HG03097 (cell line): ENCODE measurements at regions not wholly inside any gene's neighbourhood (a gene's known extent, or its start where the extent isn't known, plus 50 kb on each side); places are given as distances from the start of the nearest gene placed in this dataset.

Experiments used
- ATAC-seq: cut with Tn5 transposase; IDR thresholded peaks from one replicate; pipeline ENCODE4 v1.9.1; 2021; ENCODE audit not compliant: unreplicated experiment, low FRiP score

GRCh38 chr20:9923648-9924047 lies 84.8 kb upstream of the PAK5 start:
- no peak for ATAC-seq

- no peak for ATAC-seq
These were observed 82.0 kb upstream of the PAK5 start for GRCh38 chr20:9920866-9921265.

- peak; percentile 84 for ATAC-seq
These were observed 80.6 kb upstream of the PAK5 start for GRCh38 chr20:9919271-9920014.

GRCh38 chr20:9918348-9918747 lies 79.5 kb upstream of the PAK5 start:
- ATAC-seq, result no peak

GRCh38 chr20:9916761-9917160 lies 77.9 kb upstream of the PAK5 start:
- no peak for ATAC-seq

- no peak for ATAC-seq
These were observed 74.1 kb upstream of the PAK5 start for GRCh38 chr20:9912858-9913434.

- no peak for ATAC-seq
These were observed 73.4 kb upstream of the PAK5 start for GRCh38 chr20:9912290-9912689.

GRCh38 chr20:9911519-9911918 lies 72.6 kb upstream of the PAK5 start:
- ATAC-seq, result no peak

GRCh38 chr20:9909167-9909566 lies 70.3 kb upstream of the PAK5 start:
- ATAC-seq, result no peak

- no peak for ATAC-seq
These were observed 64.3 kb upstream of the PAK5 start for GRCh38 chr20:9903048-9903655.

GRCh38 chr20:9889270-9889981 lies 50.5 kb upstream of the PAK5 start:
- ATAC-seq, result no peak
